Nephron (organoid): ENCODE measurements at regions not wholly inside any gene's neighbourhood (a gene's known extent, or its start where the extent isn't known, plus 50 kb on each side); places are given as distances from the start of the nearest gene placed in this dataset.

ENCODE experiments used
- H3K27ac Mint-ChIP-seq, 3 experiments: 2 replicates each; pipeline ENCODE4 v1.8.0; 2020; ENCODE audit warnings: mixed read lengths in 3 of 3, mild to moderate bottlenecking in 2 of 3, moderate library complexity in 1 of 3
- H3K27me3 Mint-ChIP-seq: 2 replicates; pipeline ENCODE4 v1.8.0; 2021; ENCODE audit warnings: low read depth, mild to moderate bottlenecking, moderate library complexity, mixed read lengths
- H3K36me3 Mint-ChIP-seq: 2 replicates; pipeline ENCODE4 v1.8.0; 2020; ENCODE audit warnings: low read depth, mixed read lengths
- H3K4me1 Mint-ChIP-seq: 2 replicates; pipeline ENCODE4 v1.8.0; 2020; ENCODE audit warnings: mixed read lengths
- H3K4me3 Mint-ChIP-seq, 3 experiments: 2 replicates each; pipeline ENCODE4 v1.8.0; 2020; ENCODE audit warnings: mild to moderate bottlenecking in 3 of 3, mixed read lengths in 3 of 3, moderate library complexity in 2 of 3
- H3K9me3 Mint-ChIP-seq: 2 replicates; pipeline ENCODE4 v1.8.0; 2020; ENCODE audit warnings: mixed read lengths
- CTCF ChIP-seq, 3 experiments: fragments of 200-600 bp; sonication (generic); IDR thresholded peaks; one replicate each; pipeline ENCODE4 v1.5.0; 2021; ENCODE audit warnings: antibody characterized with exemption in 3 of 3; ENCODE audit not compliant: unreplicated experiment in 3 of 3

DNA sequence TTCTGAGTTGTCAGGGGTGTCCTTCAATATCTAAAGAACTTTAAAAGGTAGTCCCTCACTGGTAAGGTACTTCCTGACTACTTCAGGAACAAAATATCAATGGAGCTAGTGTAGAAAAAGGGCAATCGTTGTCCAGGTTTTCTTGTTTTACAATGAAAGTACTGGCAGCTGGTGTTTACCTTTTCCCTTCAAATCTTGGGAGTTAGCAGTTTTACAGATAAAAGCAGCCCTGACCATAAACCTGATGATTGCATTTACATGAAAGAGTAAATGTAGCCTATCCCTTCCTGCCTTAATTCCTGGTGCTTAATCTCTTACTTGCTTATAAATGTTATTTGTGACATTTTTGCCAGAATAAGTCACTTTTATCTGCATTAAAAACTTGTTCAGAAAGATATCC, 559.9 kb upstream of the ARPP21 start:
- Mint-ChIP-seq H3K27ac (no peak overlapping the region), H3K36me3 (no peaks in the 10 kb centered on the region), H3K9me3 (no peaks in the 10 kb centered on the region), H3K27me3 (no peaks in the 10 kb centered on the region), H3K4me3 (no peak overlapping the region), H3K4me1 (peaks cover 14% of the 10 kb centered on the region)
- no peak for TF ChIP-seq CTCF (IDR thresholded peaks at IDR 0.05; ENCODE audit: unreplicated experiment in 3 of 3)

GRCh38 chr3:35081899-35082298, 557.4 kb upstream of the ARPP21 start:
- Mint-ChIP-seq H3K4me3 (no peak overlapping the region), H3K27me3 (no peaks in the 10 kb centered on the region), H3K9me3 (peaks cover 4% of the 10 kb centered on the region), H3K36me3 (no peaks in the 10 kb centered on the region), H3K4me1 (peaks cover 14% of the 10 kb centered on the region), H3K27ac (peak overlapping the region in 1 of 3 experiments; percentile 11)
- TF ChIP-seq CTCF (IDR thresholded peaks at IDR 0.05; ENCODE audit: unreplicated experiment in 3 of 3): no peak

GRCh38 chr3:35088943-35089342, 550.4 kb upstream of the ARPP21 start:
- Mint-ChIP-seq H3K27me3 (no peaks in the 10 kb centered on the region), H3K27ac (no peak overlapping the region), H3K4me3 (no peak overlapping the region), H3K36me3 (no peaks in the 10 kb centered on the region), H3K4me1 (no peaks in the 10 kb centered on the region), H3K9me3 (peaks cover 27% of the 10 kb centered on the region)
- no peak for TF ChIP-seq CTCF (IDR thresholded peaks at IDR 0.05; ENCODE audit: unreplicated experiment in 3 of 3)

- H3K4me1 Mint-ChIP-seq: no peaks in the 10 kb centered on the region
- no peak for TF ChIP-seq CTCF (IDR thresholded peaks at IDR 0.05; ENCODE audit: unreplicated experiment in 3 of 3)
- no peaks in the 10 kb centered on the region for H3K27me3 Mint-ChIP-seq
- peaks cover 5% of the 10 kb centered on the region for H3K9me3 Mint-ChIP-seq
- no peak overlapping the region for H3K27ac Mint-ChIP-seq
- no peaks in the 10 kb centered on the region for H3K36me3 Mint-ChIP-seq
- H3K4me3 Mint-ChIP-seq: no peak overlapping the region
Measured at GRCh38 chr3:35114686-35115085, 524.6 kb upstream of the ARPP21 start.

DNA sequence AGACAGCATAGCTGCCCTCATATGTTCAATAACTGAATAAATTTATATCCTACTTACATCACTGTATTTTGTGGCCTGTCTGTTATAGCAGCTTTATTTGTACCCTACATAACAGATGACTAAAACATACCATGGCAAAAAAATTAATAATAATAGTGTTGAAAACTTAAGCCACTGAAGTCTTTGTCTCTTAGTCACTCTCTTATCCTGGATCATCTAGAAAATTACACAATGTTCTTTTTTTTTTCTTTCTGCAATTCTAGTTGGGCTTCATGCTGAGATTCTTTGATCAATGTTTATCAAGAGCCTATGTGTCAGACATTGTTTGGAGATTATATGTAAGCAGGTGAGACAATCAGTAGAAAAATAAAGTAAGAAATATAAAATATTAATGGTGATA, 519.3 kb upstream of the ARPP21 start:
- no peaks in the 10 kb centered on the region for H3K36me3 Mint-ChIP-seq
- no peak overlapping the region for H3K4me3 Mint-ChIP-seq
- no peak for TF ChIP-seq CTCF (IDR thresholded peaks at IDR 0.05; ENCODE audit: unreplicated experiment in 3 of 3)
- no peaks in the 10 kb centered on the region for H3K4me1 Mint-ChIP-seq
- no peaks in the 10 kb centered on the region for H3K27me3 Mint-ChIP-seq
- no peaks in the 10 kb centered on the region for H3K9me3 Mint-ChIP-seq
- no peak overlapping the region for H3K27ac Mint-ChIP-seq

- TF ChIP-seq CTCF (IDR thresholded peaks at IDR 0.05; ENCODE audit: unreplicated experiment in 3 of 3): no peak
- Mint-ChIP-seq H3K27me3 (no peaks in the 10 kb centered on the region), H3K9me3 (peaks cover 7% of the 10 kb centered on the region), H3K36me3 (no peaks in the 10 kb centered on the region), H3K27ac (no peak overlapping the region), H3K4me1 (no peaks in the 10 kb centered on the region), H3K4me3 (no peak overlapping the region)
Measured at GRCh38 chr3:35137612-35138011, 501.7 kb upstream of the ARPP21 start.
